Spleen (tissue), 7 donors: ENCODE measurements at regions not wholly inside any gene's neighbourhood (a gene's known extent, or its start where the extent isn't known, plus 50 kb on each side); places are given as distances from the start of the nearest gene placed in this dataset.

Source experiments
- POLR2A ChIP-seq, 3 donors: fragments of 450-650 bp; IDR thresholded peaks; one replicate each; pipeline ENCODE4 v1.5.1; 2017; ENCODE audit warnings: antibody characterized with exemption in 3 of 3, mild to moderate bottlenecking in 1 of 3
- TF ChIP-seq, protein P1 (sequence below), 11 experiments: fragments of 200-600 bp in 7 of 11; fragments of 450-650 bp in 4 of 11; sonication (generic) in 4 of 11; IDR thresholded peaks in 8 of 11; conservative IDR thresholded peaks in 3 of 11; 1 replicate in 7 of 11; 2 replicates in 4 of 11; pipeline versions ENCODE4 v1.4.0 to v1.8.0; 2016 to 2021; ENCODE audit warnings: antibody characterized with exemption in 11 of 11, inconsistent platforms in 4 of 11, mild to moderate bottlenecking in 1 of 11
- donor health status: DM: no; HTN: no; CAD: no; lungs with moderate emphysema.
- donor health status: DM: no; HTN: no; CAD: no.
- donor health status: DM: no; HTN: no; CAD: no.

DNA sequence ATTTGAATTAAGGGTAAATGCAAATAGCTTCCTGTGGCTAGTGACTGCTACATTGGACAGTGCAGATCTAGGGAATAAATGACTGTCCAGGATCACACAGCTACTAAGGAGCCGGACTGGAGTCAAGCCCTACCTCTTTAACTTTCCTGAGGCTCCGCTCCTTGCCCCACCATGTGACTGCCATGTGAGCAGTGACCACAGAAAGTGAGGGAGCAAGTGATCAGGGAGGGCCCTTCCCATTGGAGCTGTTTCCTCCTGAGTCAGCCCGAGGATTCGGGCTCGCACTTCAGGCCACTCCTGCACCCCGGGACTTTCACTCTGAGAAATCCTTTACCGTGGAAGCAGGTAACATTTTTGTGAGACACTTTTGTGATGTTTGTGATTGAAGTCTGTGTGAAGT, 198.0 kb downstream of the ANKRD30B start:
- TF ChIP-seq, protein P1, sequence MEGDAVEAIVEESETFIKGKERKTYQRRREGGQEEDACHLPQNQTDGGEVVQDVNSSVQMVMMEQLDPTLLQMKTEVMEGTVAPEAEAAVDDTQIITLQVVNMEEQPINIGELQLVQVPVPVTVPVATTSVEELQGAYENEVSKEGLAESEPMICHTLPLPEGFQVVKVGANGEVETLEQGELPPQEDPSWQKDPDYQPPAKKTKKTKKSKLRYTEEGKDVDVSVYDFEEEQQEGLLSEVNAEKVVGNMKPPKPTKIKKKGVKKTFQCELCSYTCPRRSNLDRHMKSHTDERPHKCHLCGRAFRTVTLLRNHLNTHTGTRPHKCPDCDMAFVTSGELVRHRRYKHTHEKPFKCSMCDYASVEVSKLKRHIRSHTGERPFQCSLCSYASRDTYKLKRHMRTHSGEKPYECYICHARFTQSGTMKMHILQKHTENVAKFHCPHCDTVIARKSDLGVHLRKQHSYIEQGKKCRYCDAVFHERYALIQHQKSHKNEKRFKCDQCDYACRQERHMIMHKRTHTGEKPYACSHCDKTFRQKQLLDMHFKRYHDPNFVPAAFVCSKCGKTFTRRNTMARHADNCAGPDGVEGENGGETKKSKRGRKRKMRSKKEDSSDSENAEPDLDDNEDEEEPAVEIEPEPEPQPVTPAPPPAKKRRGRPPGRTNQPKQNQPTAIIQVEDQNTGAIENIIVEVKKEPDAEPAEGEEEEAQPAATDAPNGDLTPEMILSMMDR (IDR thresholded peaks at IDR 0.05 in 8 of 11, conservative IDR thresholded peaks at IDR 0.05 in 3 of 11): no peak
- no peak for TF ChIP-seq POLR2A (IDR thresholded peaks at IDR 0.05)
